Naive thymus-derived CD4-positive, alpha-beta T cell (primary cell): ENCODE measurements at regions not wholly inside any gene's neighbourhood (a gene's known extent, or its start where the extent isn't known, plus 50 kb on each side); places are given as distances from the start of the nearest gene placed in this dataset.

Source experiments
- ATAC-seq: fragments of 150-1000 bp; cut with Tn5 transposase; 2 replicates; pipeline ENCODE4 v1.10.0; 2021; ENCODE audit warnings: mild to moderate bottlenecking, moderate library complexity
- CTCF ChIA-PET: fragments of 350-600 bp; sonication (Branson Sonifier 250); formaldehyde crosslinking; loops from one replicate; lab custom pipeline; 2021; ENCODE audit warnings: antibody characterized with exemption; lab: Charles Lee
- POLR2A ChIA-PET: fragments of 350-600 bp; sonication (Branson Sonifier 250); formaldehyde crosslinking; loops from one replicate; lab custom pipeline; 2021; ENCODE audit warnings: antibody characterized with exemption, inconsistent platforms; lab: Charles Lee
- DNase-seq, 9 donors: peaks; one replicate each; pipeline versions ENCODE4 v3.0.0 to v3.0.0-alpha.2; 2020 to 2022; ENCODE audit warnings: mixed read lengths in 1 of 9
- H3K27ac ChIP-seq: one replicate; pipeline ENCODE4 v1.7.0; 2013; ENCODE audit warnings: mild to moderate bottlenecking, low read depth, low read length, moderate library complexity
- H3K27me3 ChIP-seq, 2 donors: one replicate each; pipeline ENCODE4 v1.7.0; 2013; ENCODE audit warnings: low read length in 2 of 2, mild to moderate bottlenecking in 2 of 2, moderate library complexity in 2 of 2; ENCODE audit not compliant: control insufficient read depth in 2 of 2, insufficient read depth in 2 of 2
- H3K36me3 ChIP-seq, 3 experiments: 1 replicate in 2 of 3; 2 replicates in 1 of 3; pipeline ENCODE4 v1.7.0; 2013; ENCODE audit warnings: low read length in 3 of 3, mild to moderate bottlenecking in 3 of 3, moderate library complexity in 1 of 3; ENCODE audit not compliant: insufficient read depth in 3 of 3, control insufficient read depth in 2 of 3
- H3K4me1 ChIP-seq, 2 donors: one replicate each; pipeline ENCODE4 v1.7.0; 2013; ENCODE audit warnings: low read length in 2 of 2, mild to moderate bottlenecking in 2 of 2, moderate library complexity in 1 of 2; ENCODE audit not compliant: control insufficient read depth in 2 of 2, insufficient read depth in 2 of 2
- H3K4me3 ChIP-seq: 2 replicates; pipeline ENCODE4 v1.7.0; 2013; ENCODE audit warnings: mild to moderate bottlenecking, low read length
- H3K9me3 ChIP-seq, 3 experiments: 1 replicate in 2 of 3; 2 replicates in 1 of 3; pipeline ENCODE4 v1.7.0; 2013; ENCODE audit warnings: low read length in 3 of 3; ENCODE audit not compliant: control insufficient read depth in 2 of 3
- H3K27ac Mint-ChIP-seq, 9 donors: one replicate each; pipeline ENCODE4 v1.8.0; 2020 to 2022; ENCODE audit warnings: mixed read lengths in 9 of 9, mild to moderate bottlenecking in 8 of 9, moderate library complexity in 5 of 9, inconsistent platforms in 2 of 9
- H3K27me3 Mint-ChIP-seq, 5 donors: one replicate each; pipeline ENCODE4 v1.8.0; 2021 to 2022; ENCODE audit warnings: mixed read lengths in 5 of 5, mild to moderate bottlenecking in 1 of 5
- H3K36me3 Mint-ChIP-seq, 5 donors: one replicate each; pipeline ENCODE4 v1.8.0; 2020 to 2022; ENCODE audit warnings: mixed read lengths in 5 of 5, mild to moderate bottlenecking in 3 of 5, inconsistent platforms in 1 of 5
- H3K4me1 Mint-ChIP-seq, 7 donors: one replicate each; pipeline ENCODE4 v1.8.0; 2020 to 2022; ENCODE audit warnings: mixed read lengths in 7 of 7, mild to moderate bottlenecking in 3 of 7, inconsistent platforms in 1 of 7
- H3K4me3 Mint-ChIP-seq, 10 donors: one replicate each; pipeline ENCODE4 v1.8.0; 2020 to 2022; ENCODE audit warnings: mild to moderate bottlenecking in 10 of 10, mixed read lengths in 10 of 10, moderate library complexity in 6 of 10, inconsistent platforms in 2 of 10
- H3K9me3 Mint-ChIP-seq, 11 donors: one replicate each; pipeline ENCODE4 v1.8.0; 2020 to 2022; ENCODE audit warnings: mixed read lengths in 11 of 11, mild to moderate bottlenecking in 4 of 11, inconsistent platforms in 1 of 11, moderate library complexity in 1 of 11
- intact Hi-C, 2 donors: fragments of 100-400 bp; cut with micrococcal nuclease; formaldehyde crosslinking; loops; one replicate each; pipeline ENCODE4 v1.15.1; 2023

- ChIA-PET CTCF (no interaction called here), POLR2A (interaction anchor here (0.7 kb wide), 1 partner anchor 246 kb away, joined by 4 read pairs; no protein-coding TSS in a partner anchor)
- Histone ChIP-seq H3K4me1 (no peaks in the 10 kb centered on the region), H3K27me3 (no peaks in the 10 kb centered on the region), H3K4me3 (no peak overlapping the region), H3K27ac (no peak overlapping the region), H3K36me3 (no peaks in the 10 kb centered on the region), H3K9me3 (no peaks in the 10 kb centered on the region)
- DNase-seq = no peak
- no peak for ATAC-seq
- Mint-ChIP-seq H3K36me3 (no peaks in the 10 kb centered on the region), H3K9me3 (peaks cover 0 to 1% (median 0%) of the 10 kb centered on the region in 11 donors), H3K4me3 (no peak overlapping the region), H3K27ac (no peak overlapping the region), H3K4me1 (no peaks in the 10 kb centered on the region), H3K27me3 (peaks cover 0 to 11% (median 1%) of the 10 kb centered on the region in 5 donors)
- intact Hi-C loops = no loop called here
These were observed 539.3 kb downstream of the METTL4 start for GRCh38 chr18:2032036-2032435.

GRCh38 chr18:2035056-2035455 lies 536.2 kb downstream of the METTL4 start:
- DNase-seq (no peak), ATAC-seq (no peak)
- no peaks in the 10 kb centered on the region for H3K4me1 ChIP-seq
- H3K9me3 Mint-ChIP-seq = no peaks in the 10 kb centered on the region
- H3K4me3 Mint-ChIP-seq = no peak overlapping the region
- H3K4me1 Mint-ChIP-seq = no peaks in the 10 kb centered on the region
- peaks cover 0 to 17% (median 6%) of the 10 kb centered on the region in 5 donors for H3K27me3 Mint-ChIP-seq
- no peaks in the 10 kb centered on the region for H3K27me3 ChIP-seq
- no peaks in the 10 kb centered on the region for H3K36me3 ChIP-seq
- no peak overlapping the region for H3K4me3 ChIP-seq
- H3K27ac Mint-ChIP-seq = no peak overlapping the region
- no peaks in the 10 kb centered on the region for H3K36me3 Mint-ChIP-seq
- ChIA-PET POLR2A (no interaction called here), CTCF (no interaction called here)
- intact Hi-C loops = no loop called here
- H3K9me3 ChIP-seq = no peaks in the 10 kb centered on the region
- no peak overlapping the region for H3K27ac ChIP-seq

- H3K4me1 Mint-ChIP-seq = no peaks in the 10 kb centered on the region
- H3K36me3 Mint-ChIP-seq = no peaks in the 10 kb centered on the region
- DNase-seq (no peak), ATAC-seq (no peak)
- Histone ChIP-seq H3K27ac (no peak overlapping the region), H3K4me3 (no peak overlapping the region), H3K4me1 (no peaks in the 10 kb centered on the region), H3K36me3 (no peaks in the 10 kb centered on the region), H3K9me3 (no peaks in the 10 kb centered on the region), H3K27me3 (no peaks in the 10 kb centered on the region)
- CTCF ChIA-PET = no interaction called here
- no peak overlapping the region for H3K27ac Mint-ChIP-seq
- intact Hi-C loops = no loop called here
- peaks cover 0 to 3% (median 0%) of the 10 kb centered on the region in 11 donors for H3K9me3 Mint-ChIP-seq
- peaks cover 0 to 17% (median 6%) of the 10 kb centered on the region in 5 donors for H3K27me3 Mint-ChIP-seq
- POLR2A ChIA-PET = no interaction called here
- no peak overlapping the region for H3K4me3 Mint-ChIP-seq
These were observed 535.2 kb downstream of the METTL4 start for GRCh38 chr18:2036086-2036485.

GRCh38 chr18:2040279-2040678 lies 531.0 kb downstream of the METTL4 start:
- intact Hi-C loops = no loop called here
- DNase-seq (no peak), ATAC-seq (no peak)
- Histone ChIP-seq H3K27ac (no peak overlapping the region), H3K4me3 (no peak overlapping the region), H3K4me1 (no peaks in the 10 kb centered on the region), H3K9me3 (no peaks in the 10 kb centered on the region), H3K36me3 (no peaks in the 10 kb centered on the region), H3K27me3 (no peaks in the 10 kb centered on the region)
- Mint-ChIP-seq H3K9me3 (peaks cover 0 to 5% (median 0%) of the 10 kb centered on the region in 11 donors), H3K27ac (no peak overlapping the region), H3K27me3 (peaks cover 0 to 17% (median 0%) of the 10 kb centered on the region in 5 donors), H3K36me3 (peaks cover 0 to 3% (median 0%) of the 10 kb centered on the region in 5 donors), H3K4me1 (no peaks in the 10 kb centered on the region), H3K4me3 (no peak overlapping the region)
- ChIA-PET CTCF (no interaction called here), POLR2A (no interaction called here)

GRCh38 chr18:2049986-2050385 lies 521.3 kb downstream of the METTL4 start:
- ChIA-PET CTCF (no interaction called here), POLR2A (no interaction called here)
- DNase-seq = peak in 1 of 9 donors; percentile 7
- H3K36me3 ChIP-seq = no peaks in the 10 kb centered on the region
- no peak for ATAC-seq
- H3K9me3 Mint-ChIP-seq = peaks cover 0 to 5% (median 0%) of the 10 kb centered on the region in 11 donors
- no peaks in the 10 kb centered on the region for H3K36me3 Mint-ChIP-seq
- H3K4me3 Mint-ChIP-seq = no peak overlapping the region
- no peaks in the 10 kb centered on the region for H3K27me3 ChIP-seq
- H3K4me1 ChIP-seq = no peaks in the 10 kb centered on the region
- H3K4me3 ChIP-seq = no peak overlapping the region
- no peak overlapping the region for H3K27ac Mint-ChIP-seq
- H3K27ac ChIP-seq = no peak overlapping the region
- H3K9me3 ChIP-seq = no peaks in the 10 kb centered on the region
- H3K27me3 Mint-ChIP-seq = peaks cover 0 to 16% (median 5%) of the 10 kb centered on the region in 5 donors
- intact Hi-C loops = no loop called here
- peaks cover 0 to 12% (median 3%) of the 10 kb centered on the region in 7 donors for H3K4me1 Mint-ChIP-seq

GRCh38 chr18:2050702-2051201 lies 520.6 kb downstream of the METTL4 start:
- ATAC-seq = no peak

GRCh38 chr18:2053490-2054089 lies 517.7 kb downstream of the METTL4 start:
- POLR2A ChIA-PET = no interaction called here
- Mint-ChIP-seq H3K27me3 (peaks cover 0 to 21% (median 11%) of the 10 kb centered on the region in 5 donors), H3K27ac (no peak overlapping the region), H3K36me3 (no peaks in the 10 kb centered on the region), H3K4me1 (peaks cover 0 to 12% (median 3%) of the 10 kb centered on the region in 7 donors), H3K9me3 (peaks cover 0 to 3% (median 0%) of the 10 kb centered on the region in 11 donors), H3K4me3 (no peak overlapping the region)
- intact Hi-C loops = no loop called here
- no peaks in the 10 kb centered on the region for H3K4me1 ChIP-seq
- H3K27ac ChIP-seq = no peak overlapping the region
- no peak overlapping the region for H3K4me3 ChIP-seq
- H3K36me3 ChIP-seq = no peaks in the 10 kb centered on the region
- no peak for DNase-seq
- H3K9me3 ChIP-seq = no peaks in the 10 kb centered on the region
- ATAC-seq = no peak
- no peaks in the 10 kb centered on the region for H3K27me3 ChIP-seq
- CTCF ChIA-PET = no interaction called here

More at GRCh38 chr18:2050702-2051201, 520.6 kb downstream of the METTL4 start:
- no peak overlapping the region for H3K4me3 Mint-ChIP-seq
- H3K27me3 Mint-ChIP-seq = peaks cover 0 to 21% (median 11%) of the 10 kb centered on the region in 5 donors
- intact Hi-C loops = no loop called here
- POLR2A ChIA-PET = no interaction called here
- H3K27me3 ChIP-seq = no peaks in the 10 kb centered on the region
- H3K27ac ChIP-seq = no peak overlapping the region
- H3K4me1 ChIP-seq = no peaks in the 10 kb centered on the region
- H3K9me3 ChIP-seq = no peaks in the 10 kb centered on the region
- no peak overlapping the region for H3K27ac Mint-ChIP-seq
- CTCF ChIA-PET = no interaction called here
- H3K4me3 ChIP-seq = no peak overlapping the region
- H3K36me3 ChIP-seq = no peaks in the 10 kb centered on the region
- no peaks in the 10 kb centered on the region for H3K36me3 Mint-ChIP-seq
- no peak for DNase-seq
- peaks cover 0 to 12% (median 3%) of the 10 kb centered on the region in 7 donors for H3K4me1 Mint-ChIP-seq
- peaks cover 0 to 5% (median 0%) of the 10 kb centered on the region in 11 donors for H3K9me3 Mint-ChIP-seq
